ENCODE measurements at regions not wholly inside any gene's neighbourhood (a gene's known extent, or its start where the extent isn't known, plus 50 kb on each side); places are given as distances from the start of the nearest gene placed in this dataset.

GRCh38 chr22:44613196-44613595 lies 88.8 kb upstream of the PRR5 start:
- TF ChIP-seq, protein P1, sequence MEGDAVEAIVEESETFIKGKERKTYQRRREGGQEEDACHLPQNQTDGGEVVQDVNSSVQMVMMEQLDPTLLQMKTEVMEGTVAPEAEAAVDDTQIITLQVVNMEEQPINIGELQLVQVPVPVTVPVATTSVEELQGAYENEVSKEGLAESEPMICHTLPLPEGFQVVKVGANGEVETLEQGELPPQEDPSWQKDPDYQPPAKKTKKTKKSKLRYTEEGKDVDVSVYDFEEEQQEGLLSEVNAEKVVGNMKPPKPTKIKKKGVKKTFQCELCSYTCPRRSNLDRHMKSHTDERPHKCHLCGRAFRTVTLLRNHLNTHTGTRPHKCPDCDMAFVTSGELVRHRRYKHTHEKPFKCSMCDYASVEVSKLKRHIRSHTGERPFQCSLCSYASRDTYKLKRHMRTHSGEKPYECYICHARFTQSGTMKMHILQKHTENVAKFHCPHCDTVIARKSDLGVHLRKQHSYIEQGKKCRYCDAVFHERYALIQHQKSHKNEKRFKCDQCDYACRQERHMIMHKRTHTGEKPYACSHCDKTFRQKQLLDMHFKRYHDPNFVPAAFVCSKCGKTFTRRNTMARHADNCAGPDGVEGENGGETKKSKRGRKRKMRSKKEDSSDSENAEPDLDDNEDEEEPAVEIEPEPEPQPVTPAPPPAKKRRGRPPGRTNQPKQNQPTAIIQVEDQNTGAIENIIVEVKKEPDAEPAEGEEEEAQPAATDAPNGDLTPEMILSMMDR (IDR thresholded peaks at IDR 0.05; ENCODE audit: low read depth, low read length, missing control alignments), result no peak
- H3K4me3 ChIP-seq (ENCODE audit: low read depth, low read length), result no peak overlapping the region
- DNase-seq (ENCODE audit: low read depth), result no peak
- in situ Hi-C loops (cut with HindIII; ENCODE audit: low sequenced_read_pairs), result no loop called here

DNA sequence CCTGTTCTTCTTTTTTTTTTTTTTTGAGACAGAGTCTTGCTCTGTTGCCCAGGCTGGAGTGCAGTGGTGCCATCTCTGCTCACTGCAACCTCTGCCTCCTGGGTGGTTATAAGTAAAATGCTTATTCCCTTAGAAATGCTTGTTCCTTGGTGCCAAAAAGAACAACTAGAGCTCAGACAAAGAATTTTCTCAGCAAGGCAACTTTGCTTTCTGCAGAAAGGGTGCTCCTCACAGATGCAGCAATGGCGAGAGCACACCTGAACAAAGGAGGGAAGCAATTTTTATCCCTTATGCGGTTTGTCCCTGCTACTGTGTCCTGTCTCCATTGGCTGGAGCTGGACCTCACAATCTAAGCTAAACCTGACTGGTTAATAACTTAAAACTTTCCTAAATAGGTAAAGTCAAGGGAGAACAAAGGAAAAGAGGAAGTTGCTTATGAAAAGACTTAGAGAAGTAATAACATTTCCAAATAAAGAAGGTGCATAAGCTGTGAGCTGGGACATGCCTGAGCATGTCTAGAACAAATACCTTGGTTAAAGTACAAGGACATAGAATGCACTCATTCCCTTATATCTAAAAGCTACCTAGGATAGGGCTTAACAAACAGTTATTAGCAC lies 90.0 kb upstream of the PRR5 start:
- in situ Hi-C loops (cut with HindIII; ENCODE audit: low sequenced_read_pairs), result no loop called here
- no peak for DNase-seq (ENCODE audit: low read depth)
- no peak overlapping the region for H3K4me3 ChIP-seq (ENCODE audit: low read depth, low read length)

DNA sequence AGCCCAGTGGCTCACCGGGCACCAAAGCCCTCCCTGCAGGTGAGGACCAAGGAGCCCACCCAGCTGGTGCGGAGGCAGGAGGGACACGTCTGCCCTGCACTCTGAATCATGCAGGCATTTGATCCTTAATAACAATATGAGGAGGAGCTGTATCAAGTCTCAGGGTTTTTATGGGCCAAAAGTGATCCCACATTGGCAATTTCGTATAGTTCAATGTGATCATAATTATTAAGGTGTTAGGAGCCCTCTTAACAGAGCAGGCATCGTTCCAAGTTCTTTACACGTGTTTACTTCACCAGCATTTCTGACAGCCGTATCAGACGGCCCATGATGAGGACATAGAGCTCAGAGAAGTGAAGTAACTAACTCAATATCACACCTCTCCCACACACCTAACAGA lies 91.9 kb upstream of the PRR5 start:
- no peak overlapping the region for H3K4me3 ChIP-seq (ENCODE audit: low read depth, low read length)
- TF ChIP-seq, protein P1 (IDR thresholded peaks at IDR 0.05; ENCODE audit: low read depth, low read length, missing control alignments), result no peak
- in situ Hi-C loops (cut with HindIII; ENCODE audit: low sequenced_read_pairs), result no loop called here
- DNase-seq (ENCODE audit: low read depth), result no peak

More for the DNA sequence above, 90.0 kb upstream of the PRR5 start:
- TF ChIP-seq, protein P1 (IDR thresholded peaks at IDR 0.05; ENCODE audit: low read depth, low read length, missing control alignments), result no peak

DNA sequence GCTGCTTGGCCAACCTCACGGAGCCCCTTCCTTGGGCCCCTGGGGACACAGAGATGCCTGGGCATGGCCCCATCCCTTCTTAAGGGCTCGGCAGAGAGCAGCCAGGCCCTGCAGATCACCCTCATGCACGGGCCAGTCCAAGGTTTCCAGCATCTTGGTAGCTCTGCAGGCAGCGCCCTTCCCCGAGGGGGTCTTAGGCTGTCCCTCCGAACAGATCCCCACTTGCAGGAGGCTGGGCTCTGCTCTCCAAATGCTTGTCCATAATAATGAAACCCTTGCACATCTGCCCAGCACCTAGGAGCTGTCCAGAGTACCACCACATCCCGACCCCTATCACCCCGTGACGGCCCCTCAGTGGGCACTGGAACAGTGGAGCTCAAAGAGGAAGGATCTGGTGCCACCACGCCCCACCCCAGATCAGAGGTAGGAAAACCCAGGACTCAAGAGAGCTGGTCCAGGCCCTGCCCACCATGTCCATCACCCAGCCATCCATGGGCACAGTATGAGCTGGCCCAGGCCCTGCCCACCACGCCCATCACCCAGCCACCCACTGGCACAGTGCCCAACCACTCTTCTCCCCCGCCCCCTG lies 92.5 kb upstream of the PRR5 start:
- no peak overlapping the region for H3K4me3 ChIP-seq (ENCODE audit: low read depth, low read length)
- TF ChIP-seq, protein P1 (IDR thresholded peaks at IDR 0.05; ENCODE audit: low read depth, low read length, missing control alignments), result no peak
- no peak for DNase-seq (ENCODE audit: low read depth)
- in situ Hi-C loops (cut with HindIII; ENCODE audit: low sequenced_read_pairs), result loop anchor here (5.0 kb wide), 1 partner anchor 58 kb away; no protein-coding TSS in a partner anchor

DNA sequence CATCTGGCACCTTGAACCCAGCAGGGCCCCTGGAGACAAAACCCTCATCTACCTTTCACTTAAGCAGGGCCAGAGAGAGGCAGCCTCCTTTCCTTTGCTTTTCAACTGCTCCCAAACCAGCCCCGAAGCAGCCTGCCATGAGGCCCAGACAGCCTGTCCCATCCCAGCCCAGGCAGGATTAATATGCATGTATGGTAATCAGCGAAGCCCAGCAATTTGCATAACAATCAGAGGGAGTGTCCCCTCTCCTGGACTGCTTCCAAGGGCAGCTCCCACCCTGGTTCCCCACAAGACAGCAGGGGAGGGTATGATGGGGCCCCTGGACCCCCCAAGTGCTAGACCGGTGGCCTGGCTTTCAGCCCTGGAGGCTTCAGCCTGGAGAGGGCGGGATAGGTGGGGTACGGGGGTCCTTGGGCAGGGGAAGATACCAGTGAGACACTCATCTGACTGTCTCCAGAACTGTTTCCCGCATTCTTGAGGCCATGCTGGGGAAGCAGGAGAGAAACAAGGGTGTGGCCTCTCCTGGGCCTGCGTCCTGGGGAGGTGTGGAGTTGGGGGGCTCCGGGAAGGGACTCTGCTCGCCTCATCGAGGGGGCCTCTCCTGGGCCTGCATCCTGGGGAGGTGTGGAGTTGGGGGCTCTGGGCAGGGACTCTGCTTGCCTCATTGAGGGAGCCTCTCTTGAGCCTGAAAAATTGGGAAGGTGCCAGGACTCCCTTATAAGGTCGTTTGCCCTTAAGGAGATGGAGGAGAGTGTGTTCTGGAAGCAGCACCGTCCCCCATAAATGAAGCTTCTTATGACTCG lies 93.2 kb upstream of the PRR5 start:
- in situ Hi-C loops (cut with HindIII; ENCODE audit: low sequenced_read_pairs), result loop anchor here (5.0 kb wide), 1 partner anchor 59 kb away; no protein-coding TSS in a partner anchor
- TF ChIP-seq, protein P1 (IDR thresholded peaks at IDR 0.05; ENCODE audit: low read depth, low read length, missing control alignments), result no peak
- no peak overlapping the region for H3K4me3 ChIP-seq (ENCODE audit: low read depth, low read length)
- no peak for DNase-seq (ENCODE audit: low read depth)

DNA sequence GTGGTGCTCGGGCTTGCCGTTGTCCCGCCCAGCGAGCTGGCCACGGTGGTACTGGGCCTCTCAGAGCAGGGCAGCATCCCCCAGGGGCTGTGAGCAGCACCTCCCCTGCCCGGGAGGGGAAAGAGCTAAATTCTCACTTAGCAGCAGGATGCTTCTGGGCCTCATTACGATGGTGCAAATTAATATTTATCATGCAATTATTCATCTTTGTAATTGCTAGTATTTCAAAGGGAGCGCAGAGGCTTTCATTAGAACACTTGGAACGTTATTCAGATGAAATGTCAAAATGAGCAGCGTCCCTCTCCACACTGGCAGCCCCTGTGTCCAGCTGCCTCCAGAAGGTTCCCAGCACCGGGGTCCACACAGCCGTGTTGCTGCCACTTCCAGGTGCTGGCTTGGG lies 95.9 kb upstream of the PRR5 start:
- TF ChIP-seq, protein P1 (IDR thresholded peaks at IDR 0.05; ENCODE audit: low read depth, low read length, missing control alignments), result no peak
- in situ Hi-C loops (cut with HindIII; ENCODE audit: low sequenced_read_pairs), result loop anchor here (5.0 kb wide), 1 partner anchor 61 kb away; no protein-coding TSS in a partner anchor
- no peak for DNase-seq (ENCODE audit: low read depth)
- H3K4me3 ChIP-seq (ENCODE audit: low read depth, low read length), result no peak overlapping the region
